HG03442 (cell line): ENCODE measurements at regions not wholly inside any gene's neighbourhood (a gene's known extent, or its start where the extent isn't known, plus 50 kb on each side); places are given as distances from the start of the nearest gene placed in this dataset.

Experiments
- ATAC-seq: cut with Tn5 transposase; IDR thresholded peaks from one replicate; pipeline ENCODE4 v1.9.1; 2021; ENCODE audit warnings: mild to moderate bottlenecking, moderate library complexity; ENCODE audit not compliant: unreplicated experiment

DNA sequence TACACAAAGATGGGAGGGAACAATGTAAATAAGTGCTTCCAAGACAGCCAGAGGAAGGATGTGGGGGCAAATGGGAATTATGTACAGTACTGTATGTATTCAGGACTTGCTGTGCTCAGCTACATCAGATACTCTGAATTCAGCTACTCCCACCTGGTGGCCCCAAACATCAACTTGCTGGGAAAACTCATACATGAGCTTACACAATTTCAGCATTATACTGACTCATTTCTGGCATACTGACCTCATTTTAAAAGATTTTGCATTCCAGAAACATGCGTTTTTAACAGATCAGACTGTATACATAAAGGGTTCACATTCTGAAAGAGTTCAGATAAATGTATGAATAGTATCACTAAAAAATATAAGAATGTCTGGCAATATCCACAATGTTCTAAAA is 59.7 kb downstream of the GPX5 start:
- ATAC-seq, result no peak

DNA sequence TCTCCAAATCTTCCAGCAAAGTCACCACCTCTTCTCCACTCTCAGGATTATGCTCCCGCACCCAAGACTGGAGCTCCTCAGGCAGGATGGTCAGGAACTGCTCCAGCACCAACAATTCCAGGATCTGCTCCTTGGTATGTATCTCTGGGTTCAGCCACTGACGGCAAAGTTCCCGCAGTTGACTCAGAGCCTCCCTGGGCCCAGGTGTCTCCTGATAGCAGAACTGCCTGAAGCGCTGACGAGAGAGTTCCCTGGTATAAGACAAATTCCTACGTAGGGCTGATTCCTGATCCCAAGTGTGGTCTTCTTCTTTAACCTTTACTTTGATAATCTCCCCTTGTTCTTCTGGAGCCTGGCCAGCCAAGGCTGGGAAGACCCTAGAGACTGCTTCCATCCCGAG is 60.6 kb downstream of the GPX5 start:
- no peak for ATAC-seq

GRCh38 chr6:28586962-28587745 is 61.5 kb downstream of the GPX5 start:
- peak; percentile 89 for ATAC-seq

GRCh38 chr6:28587746-28588075 is 62.0 kb downstream of the GPX5 start:
- ATAC-seq, result no peak

DNA sequence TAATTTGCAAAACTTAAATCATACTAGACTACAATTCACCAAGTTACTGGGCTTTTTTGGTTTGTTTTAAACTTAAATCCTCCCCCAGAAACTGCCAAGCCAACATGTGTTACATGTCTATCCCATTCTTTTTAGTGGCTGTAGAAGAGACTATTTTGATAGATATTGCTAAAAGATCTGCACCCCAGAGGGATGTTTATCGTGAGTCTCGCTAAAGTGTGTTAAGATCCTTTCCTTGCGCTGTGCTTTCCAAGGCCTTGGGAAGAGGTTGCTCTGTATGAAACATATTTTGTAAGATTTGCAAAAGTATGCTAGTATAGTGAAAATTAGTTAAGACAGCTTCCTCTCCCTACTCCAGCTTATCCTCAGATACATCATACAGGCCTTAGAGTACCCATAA is 63.0 kb downstream of the GPX5 start:
- ATAC-seq, result no peak

DNA sequence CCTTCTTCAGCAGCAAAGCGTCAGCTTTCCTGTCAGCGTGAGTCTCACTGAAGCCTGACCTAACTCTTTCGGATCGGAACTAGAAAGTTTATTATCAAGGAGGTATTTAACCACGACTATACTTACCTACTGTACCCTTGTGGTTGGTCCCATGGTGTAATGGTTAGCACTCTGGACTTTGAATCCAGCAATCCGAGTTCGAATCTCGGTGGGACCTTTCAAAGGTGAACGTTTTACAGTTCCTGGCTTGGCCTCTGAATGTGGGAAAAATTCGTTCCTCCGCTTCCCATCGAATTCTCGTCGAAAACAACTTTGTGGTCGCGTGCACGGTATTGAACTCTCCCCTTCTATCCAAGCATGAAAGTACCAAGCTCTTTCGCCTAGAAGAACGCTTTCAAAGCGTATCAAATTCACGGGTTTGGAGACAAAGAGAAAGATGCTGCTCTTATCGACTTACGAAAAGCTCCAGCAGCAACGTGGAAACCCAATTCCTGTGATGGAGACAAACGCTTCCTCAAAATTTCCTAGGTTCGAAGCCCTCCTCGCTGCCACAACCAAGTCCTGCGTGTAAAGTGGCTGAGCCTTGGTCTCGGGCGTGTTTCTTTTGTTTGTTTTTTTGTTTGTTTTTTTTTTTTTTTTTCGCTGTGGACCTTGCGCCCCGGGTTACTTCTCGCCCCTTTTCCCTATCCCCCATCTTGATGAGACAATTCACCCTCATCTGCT is 63.7 kb downstream of the GPX5 start:
- ATAC-seq, result no peak

DNA sequence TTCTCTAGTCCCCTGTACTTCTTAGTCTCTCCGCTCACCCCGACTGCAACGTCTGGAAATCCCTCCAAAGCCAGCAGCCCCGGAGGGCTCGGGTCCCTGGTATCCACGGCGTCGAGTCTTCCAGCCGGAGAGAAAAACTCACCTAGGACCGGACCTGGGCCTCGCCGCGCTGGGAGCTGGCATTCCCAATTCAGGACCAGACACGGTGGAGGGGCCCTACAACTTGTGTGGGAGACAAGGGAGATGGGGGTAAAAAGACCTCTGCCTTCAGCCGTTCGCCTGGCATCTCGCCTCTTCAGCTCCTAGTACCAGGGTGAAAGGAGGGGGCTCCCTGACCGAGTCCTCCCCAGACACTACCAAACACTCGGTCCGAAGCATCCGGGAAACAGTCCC is 64.3 kb downstream of the GPX5 start:
- ATAC-seq, result no peak

GRCh38 chr6:28597217-28597835 is 71.6 kb downstream of the GPX5 start:
- no peak for ATAC-seq

GRCh38 chr6:28597924-28598722 is 72.4 kb downstream of the GPX5 start:
- no peak for ATAC-seq

- no peak for ATAC-seq
Observed at GRCh38 chr6:28598757-28599686, 73.3 kb downstream of the GPX5 start.

GRCh38 chr6:28600245-28600644 is 74.6 kb downstream of the GPX5 start:
- ATAC-seq, result no peak

GRCh38 chr6:28603891-28604290 is 78.2 kb downstream of the GPX5 start:
- ATAC-seq, result no peak

DNA sequence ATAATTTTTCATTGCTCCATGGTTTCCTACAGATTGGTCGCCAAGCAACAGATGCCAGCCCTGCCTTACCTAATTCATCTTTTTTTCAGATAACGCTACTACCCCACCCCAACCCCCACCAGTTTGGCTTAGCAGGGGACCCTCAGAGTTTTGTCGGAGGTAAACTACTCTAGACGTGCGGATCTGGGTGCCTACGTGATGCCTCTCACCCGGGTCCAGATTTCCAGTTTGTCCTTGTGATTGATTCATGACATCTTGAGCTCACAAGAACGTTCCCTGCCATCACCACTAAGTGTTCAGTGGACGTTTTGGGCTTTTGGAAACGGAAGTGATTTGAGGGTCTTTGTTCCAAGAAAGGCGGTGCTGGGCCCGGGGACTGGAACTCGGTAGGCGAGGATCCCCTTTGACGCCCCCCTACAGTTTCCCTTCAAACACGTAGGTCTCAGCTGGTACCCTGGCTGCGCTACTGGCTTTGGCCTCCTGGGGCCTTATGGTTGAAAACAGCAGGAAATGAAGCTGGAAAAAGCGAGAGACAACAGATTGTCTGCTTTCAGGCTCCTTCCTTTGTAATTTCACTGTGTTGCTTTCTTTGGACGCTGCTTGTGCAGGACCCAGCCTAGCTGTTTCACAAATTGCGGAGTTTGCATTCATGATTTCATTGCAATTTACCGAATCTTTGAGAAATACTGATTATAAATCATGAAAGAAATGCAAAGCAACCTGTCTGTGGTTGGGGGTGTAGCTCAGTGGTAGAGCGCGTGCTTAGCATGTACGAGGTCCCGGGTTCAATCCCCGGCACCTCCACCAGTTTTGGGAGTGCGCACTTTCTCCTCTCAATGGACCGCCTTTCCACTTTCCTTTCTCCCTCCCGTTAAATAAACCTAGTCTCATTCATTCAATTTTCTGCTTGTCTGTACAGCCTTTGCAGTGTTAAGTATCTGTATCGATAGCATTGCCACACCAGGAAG is 81.0 kb downstream of the GPX5 start:
- ATAC-seq, result no peak

GRCh38 chr6:28607990-28608389 is 82.3 kb downstream of the GPX5 start:
- no peak for ATAC-seq

- ATAC-seq, result no peak
Observed at GRCh38 chr6:28609672-28610071, 84.0 kb downstream of the GPX5 start.

GRCh38 chr6:28615616-28615954 is 89.9 kb downstream of the GPX5 start:
- ATAC-seq, result no peak

GRCh38 chr6:28615955-28616747 is 90.5 kb downstream of the GPX5 start:
- ATAC-seq, result no peak

GRCh38 chr6:28618898-28619555 is 93.3 kb downstream of the GPX5 start:
- ATAC-seq, result no peak
